ENCODE measurements at regions not wholly inside any gene's neighbourhood (a gene's known extent, or its start where the extent isn't known, plus 50 kb on each side); places are given as distances from the start of the nearest gene placed in this dataset.

- intact Hi-C loops (cut with micrococcal nuclease): loop anchor here (2.0 to 5.0 kb wide), 2 partner anchors 119 to 338 kb away; partner anchors contain the start of gene CCR1
- CTCF ChIA-PET: interaction anchor here (1.0 to 2.7 kb wide), 2 partner anchors 11 to 119 kb away, joined by 5 to 8 read pairs; partner anchors contain the start of gene CCR1
- no peak overlapping the region for H3K4me2 ChIP-seq (ENCODE audit: low read depth, low read length)
- 0 out of 2 replicates have a peak, but pooled peaks have one; percentile 15 for TF ChIP-seq MAZ (IDR thresholded peaks at IDR 0.05; ENCODE audit: borderline replicate concordance, low read depth, low read length)
- no peak for TF ChIP-seq POLR2A (IDR thresholded peaks at IDR 0.05; ENCODE audit: low read depth, low read length)
- no peak for TF ChIP-seq BHLHE40 (IDR thresholded peaks at IDR 0.05; ENCODE audit: low read depth, low read length)
- no peak for TF ChIP-seq CHD1 (IDR thresholded peaks at IDR 0.05; ENCODE audit: low read depth, low read length)
- TF ChIP-seq CEBPB (IDR thresholded peaks at IDR 0.05; ENCODE audit: low read depth, low read length): peak; percentile 70; the same call in 1 of the 2 replicates
- TF ChIP-seq, protein P1, sequence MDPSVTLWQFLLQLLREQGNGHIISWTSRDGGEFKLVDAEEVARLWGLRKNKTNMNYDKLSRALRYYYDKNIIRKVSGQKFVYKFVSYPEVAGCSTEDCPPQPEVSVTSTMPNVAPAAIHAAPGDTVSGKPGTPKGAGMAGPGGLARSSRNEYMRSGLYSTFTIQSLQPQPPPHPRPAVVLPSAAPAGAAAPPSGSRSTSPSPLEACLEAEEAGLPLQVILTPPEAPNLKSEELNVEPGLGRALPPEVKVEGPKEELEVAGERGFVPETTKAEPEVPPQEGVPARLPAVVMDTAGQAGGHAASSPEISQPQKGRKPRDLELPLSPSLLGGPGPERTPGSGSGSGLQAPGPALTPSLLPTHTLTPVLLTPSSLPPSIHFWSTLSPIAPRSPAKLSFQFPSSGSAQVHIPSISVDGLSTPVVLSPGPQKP (IDR thresholded peaks at IDR 0.05; ENCODE audit: borderline replicate concordance, low read depth, low read length): no peak
- 0 out of 2 replicates have a peak, but pooled peaks have one; percentile 39 for TF ChIP-seq MXI1 (IDR thresholded peaks at IDR 0.05; ENCODE audit: borderline replicate concordance, low read depth, low read length)
- no peak for TF ChIP-seq CTCF (conservative IDR thresholded peaks at IDR 0.05; ENCODE audit: low read depth, low read length)
- no peak for TF ChIP-seq RFX5 (IDR thresholded peaks at IDR 0.05; ENCODE audit: low read depth, low read length)
- no peak for TF ChIP-seq SMC3 (IDR thresholded peaks at IDR 0.05; ENCODE audit: low read depth, low read length)
- TF ChIP-seq USF2 (IDR thresholded peaks at IDR 0.05; ENCODE audit: low read depth, low read length): peak; percentile 60; the same call in 1 of the 2 replicates
- TF ChIP-seq NFE2L2 (IDR thresholded peaks at IDR 0.05; ENCODE audit: low read depth, low read length): peak; percentile 39; the same call in 1 of the 2 replicates
- TF ChIP-seq MAFK (IDR thresholded peaks at IDR 0.05; ENCODE audit: low read depth, low read length): no peak
- TF ChIP-seq FOS (IDR thresholded peaks at IDR 0.05; ENCODE audit: low read depth, low read length): peak; percentile 76
Observed at GRCh38 chr3:46089237-46090011, 62.1 kb upstream of the XCR1 start.

More at GRCh38 chr3:46089237-46090011, 62.1 kb upstream of the XCR1 start:
- no peak overlapping the region for H4K5ac ChIP-seq (ENCODE audit: low read depth, low read length)
- WGBS, 2 experiments (ENCODE audit: extremely low coverage in 2 of 2, insufficient read length in 1 of 2): 100% methylated on average over 1 of the region's 5 CpGs; no CpG with 5 or more reads in 1 of the 2 experiments
- H2BK5ac ChIP-seq (ENCODE audit: low read depth, low read length, poor library complexity, severe bottlenecking): no peak overlapping the region
- no peak overlapping the region for H3K56ac ChIP-seq (ENCODE audit: extremely low read depth, insufficient read depth, low read length)
- no TSS peak for BruUV-seq (replicated peaks)
- POLR2A ChIA-PET (ENCODE audit: unreplicated experiment): no interaction called here
- H3K9me1 ChIP-seq (ENCODE audit: insufficient read depth, low read length): peaks cover 3% of the 10 kb centered on the region; the same call in 1 of the 2 replicates
- DNase-seq (peak; percentile 93), ATAC-seq (ENCODE audit: low read depth) (peak; percentile 89)
- H2AFZ ChIP-seq (replicated peaks; ENCODE audit: low read length, poor library complexity): no peak overlapping the region
- no peak overlapping the region for H2AK5ac ChIP-seq (ENCODE audit: low read depth, low read length)
- no peaks in the 10 kb centered on the region for H3K36me3 ChIP-seq (ENCODE audit: control insufficient read depth, insufficient read depth, low read length)
- H3K9ac ChIP-seq (ENCODE audit: low read depth, low read length): no peak overlapping the region
- H3K18ac ChIP-seq (ENCODE audit: low read depth, low read length): no peak overlapping the region; the same call in 1 of the 2 replicates
- peaks cover 5% of the 10 kb centered on the region for H3K4me1 ChIP-seq (ENCODE audit: control insufficient read depth, insufficient read depth, low read length)
- no peak overlapping the region for H3K14ac ChIP-seq (replicated peaks; ENCODE audit: low read depth, low read length)
- H3K4ac ChIP-seq (ENCODE audit: low read depth, low read length): no peak overlapping the region
- no peak overlapping the region for H3K27ac ChIP-seq (ENCODE audit: insufficient read depth, low read length)
- peak overlapping the region; percentile 7; the same call in 1 of the 2 replicates for H4K91ac ChIP-seq (ENCODE audit: insufficient read depth, low read depth, low read length)
- H2BK15ac ChIP-seq (ENCODE audit: low read depth, low read length): no peak overlapping the region
- H4K8ac ChIP-seq (ENCODE audit: low read depth in 2 of 2, low read length in 2 of 2): no peak overlapping the region; a peak in 1 of 4 replicates
- dilution Hi-C loops (cut with HindIII; ENCODE audit: low sequenced_read_pairs, unreplicated experiment): no loop called here
- 0 out of 2 replicates have a peak, but pooled peaks cover 2% of the 10 kb centered on the region for H3K27me3 ChIP-seq (ENCODE audit: control insufficient read depth, insufficient read depth, low read length)
- no peak overlapping the region for H2BK20ac ChIP-seq (ENCODE audit: low read depth, low read length)
- H2AK9ac ChIP-seq (replicated peaks; ENCODE audit: low read depth, low read length, poor library complexity): no peak overlapping the region
- no peak overlapping the region for H2BK120ac ChIP-seq (ENCODE audit: low read depth, low read length)
- no peak overlapping the region for H3K23ac ChIP-seq (ENCODE audit: low read depth, low read length)
- no peaks in the 10 kb centered on the region for H3K9me3 ChIP-seq (ENCODE audit: control insufficient read depth, insufficient read depth, low read length)
- in situ Hi-C loops (cut with MboI; ENCODE audit: low sequenced_read_pairs): loop anchor here (10.0 to 25.0 kb wide), 2 partner anchors 285 to 1052 kb away; partner anchors contain the start of genes CCR5 and CLEC3B
- no peaks in the 10 kb centered on the region for H4K20me1 ChIP-seq (ENCODE audit: insufficient read depth, low read length)
- no peak overlapping the region for H3K4me3 ChIP-seq (ENCODE audit: insufficient read depth, low read depth, low read length)
- H3K79me1 ChIP-seq (ENCODE audit: low read depth in 1 of 2, low read length in 2 of 2): no peaks in the 10 kb centered on the region

All from IMR-90 (cell line).